Suppressor macrophage (primary cell): ENCODE measurements at regions not wholly inside any gene's neighbourhood (a gene's known extent, or its start where the extent isn't known, plus 50 kb on each side); places are given as distances from the start of the nearest gene placed in this dataset.
"Not testable (repeated sequence)": the region's sequence is repeated elsewhere in the genome, so short reads cannot be mapped to it uniquely, and the experiment has no call there.

ENCODE experiments used
- DNase-seq, 4 experiments: peaks; one replicate each; pipeline ENCODE4 v3.0.0-alpha.2; 2020 to 2022

- DNase-seq: no peak
Observed at GRCh38 chrY:16480031-16480430, 1400.0 kb downstream of the CDY2B start.

GRCh38 chrY:16474053-16474452 is 1406.0 kb downstream of the CDY2B start:
- DNase-seq: no peak

GRCh38 chrY:16454799-16455198 is 1425.2 kb downstream of the CDY2B start:
- no peak for DNase-seq

GRCh38 chrY:16446152-16446551 is 1433.9 kb downstream of the CDY2B start:
- DNase-seq: no peak

GRCh38 chrY:16409206-16409923 is 1470.7 kb downstream of the CDY2B start:
- not testable (repeated sequence) for DNase-seq

- not testable (repeated sequence) for DNase-seq
Observed at GRCh38 chrY:16379458-16379857, 1500.6 kb downstream of the CDY2B start.

- not testable (repeated sequence) for DNase-seq
Observed at GRCh38 chrY:16341592-16341991, 1538.4 kb downstream of the CDY2B start.

- not testable (repeated sequence) for DNase-seq
Observed at GRCh38 chrY:16330032-16330758, 1549.8 kb downstream of the CDY2B start.

GRCh38 chrY:16329135-16329820 is 1550.7 kb downstream of the CDY2B start:
- not testable (repeated sequence) for DNase-seq
